Fibroblast of pulmonary artery (primary cell): ENCODE measurements at regions not wholly inside any gene's neighbourhood (a gene's known extent, or its start where the extent isn't known, plus 50 kb on each side); places are given as distances from the start of the nearest gene placed in this dataset.

Source experiments
- DNase-seq: peaks from one replicate; pipeline ENCODE4 v3.0.0-alpha.2; 2010; ENCODE audit warnings: low read depth
- H3K4me3 ChIP-seq: replicated peaks from 2 replicates; pipeline ENCODE4 v1.5.1; 2011; ENCODE audit warnings: low read depth, mild to moderate bottlenecking, control low read depth, low read length, moderate library complexity
- TF ChIP-seq, protein P1 (sequence below): IDR thresholded peaks from 2 replicates; pipeline ENCODE4 v1.5.1; 2011; ENCODE audit warnings: mild to moderate bottlenecking, control low read depth, low read length, inconsistent platforms; ENCODE audit errors: missing control alignments

DNA sequence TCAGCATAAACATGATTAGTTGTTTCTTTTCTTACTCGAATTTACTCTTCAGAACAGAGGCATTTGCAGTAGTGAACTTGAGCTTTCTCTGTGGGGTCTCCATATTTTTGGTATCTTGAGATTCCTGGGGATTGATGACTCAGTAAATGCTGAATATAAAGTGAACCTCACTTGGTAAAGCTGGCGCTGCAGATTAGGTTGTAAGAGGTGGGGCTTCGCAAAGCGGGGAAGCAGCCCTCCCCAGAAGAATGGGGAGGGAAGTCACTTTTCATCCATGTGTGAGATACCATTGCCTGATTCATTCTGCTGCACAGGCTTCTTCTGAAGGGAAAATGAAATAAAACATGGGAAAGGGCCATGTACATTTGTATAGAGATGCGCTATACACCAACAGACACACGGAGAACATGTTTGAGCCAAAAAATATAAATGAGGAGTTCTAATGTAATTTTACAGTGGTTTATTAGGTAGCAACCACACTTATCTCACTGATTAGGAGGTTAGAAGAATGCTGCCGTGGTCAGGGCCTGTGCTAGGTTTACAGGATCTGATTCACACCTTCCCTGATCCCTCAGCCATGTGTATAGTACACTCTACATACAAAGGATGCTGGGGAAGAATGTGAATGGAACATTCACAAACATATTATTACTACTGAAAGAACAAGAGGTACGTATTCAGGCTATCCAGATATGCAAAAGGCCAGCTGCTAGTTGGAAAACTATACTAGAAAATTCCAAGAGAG, 63.5 kb downstream of the DNTTIP2 start:
- TF ChIP-seq, protein P1, sequence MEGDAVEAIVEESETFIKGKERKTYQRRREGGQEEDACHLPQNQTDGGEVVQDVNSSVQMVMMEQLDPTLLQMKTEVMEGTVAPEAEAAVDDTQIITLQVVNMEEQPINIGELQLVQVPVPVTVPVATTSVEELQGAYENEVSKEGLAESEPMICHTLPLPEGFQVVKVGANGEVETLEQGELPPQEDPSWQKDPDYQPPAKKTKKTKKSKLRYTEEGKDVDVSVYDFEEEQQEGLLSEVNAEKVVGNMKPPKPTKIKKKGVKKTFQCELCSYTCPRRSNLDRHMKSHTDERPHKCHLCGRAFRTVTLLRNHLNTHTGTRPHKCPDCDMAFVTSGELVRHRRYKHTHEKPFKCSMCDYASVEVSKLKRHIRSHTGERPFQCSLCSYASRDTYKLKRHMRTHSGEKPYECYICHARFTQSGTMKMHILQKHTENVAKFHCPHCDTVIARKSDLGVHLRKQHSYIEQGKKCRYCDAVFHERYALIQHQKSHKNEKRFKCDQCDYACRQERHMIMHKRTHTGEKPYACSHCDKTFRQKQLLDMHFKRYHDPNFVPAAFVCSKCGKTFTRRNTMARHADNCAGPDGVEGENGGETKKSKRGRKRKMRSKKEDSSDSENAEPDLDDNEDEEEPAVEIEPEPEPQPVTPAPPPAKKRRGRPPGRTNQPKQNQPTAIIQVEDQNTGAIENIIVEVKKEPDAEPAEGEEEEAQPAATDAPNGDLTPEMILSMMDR = no peak
- no peak for DNase-seq
- no peak overlapping the region for H3K4me3 ChIP-seq

GRCh38 chr1:93814795-93815340, 64.1 kb downstream of the DNTTIP2 start:
- TF ChIP-seq, protein P1 = no peak
- no peak overlapping the region for H3K4me3 ChIP-seq
- DNase-seq = no peak

DNA sequence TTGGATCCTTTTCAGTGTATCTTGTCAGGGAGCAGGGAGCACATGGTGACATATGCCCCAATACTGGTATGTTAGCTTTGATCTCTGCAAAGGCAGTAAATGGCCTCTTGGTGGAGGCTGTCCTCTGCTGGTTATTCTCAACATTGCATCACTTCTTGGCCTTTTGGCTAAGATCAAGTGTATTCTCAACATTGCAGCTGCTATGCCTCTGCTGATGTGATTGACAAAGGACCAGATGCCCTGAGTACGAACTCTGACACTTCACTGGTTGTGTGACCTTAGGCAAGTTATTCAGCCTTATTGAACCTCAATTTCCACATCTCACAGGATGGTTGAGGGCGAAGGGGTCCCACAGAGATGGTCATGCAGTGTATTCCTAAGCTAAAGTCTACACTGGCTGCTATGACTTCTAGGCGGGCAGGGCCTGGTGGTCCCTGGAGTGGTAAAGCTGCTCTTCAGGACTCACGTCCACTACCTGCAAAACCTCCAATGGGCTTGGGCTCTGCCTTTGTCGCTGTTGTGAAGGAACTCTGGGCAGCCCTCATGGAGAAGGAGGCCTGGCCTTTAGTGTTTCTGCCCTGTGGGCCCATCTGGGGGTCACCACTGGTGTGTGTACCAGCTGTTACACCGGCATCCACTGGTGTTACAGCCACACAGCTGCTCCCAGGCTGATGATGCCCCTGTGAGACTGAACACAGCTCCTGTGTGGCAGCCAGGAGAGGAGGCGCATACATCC, 64.8 kb downstream of the DNTTIP2 start:
- no peak overlapping the region for H3K4me3 ChIP-seq
- DNase-seq = peak; percentile 92

DNA sequence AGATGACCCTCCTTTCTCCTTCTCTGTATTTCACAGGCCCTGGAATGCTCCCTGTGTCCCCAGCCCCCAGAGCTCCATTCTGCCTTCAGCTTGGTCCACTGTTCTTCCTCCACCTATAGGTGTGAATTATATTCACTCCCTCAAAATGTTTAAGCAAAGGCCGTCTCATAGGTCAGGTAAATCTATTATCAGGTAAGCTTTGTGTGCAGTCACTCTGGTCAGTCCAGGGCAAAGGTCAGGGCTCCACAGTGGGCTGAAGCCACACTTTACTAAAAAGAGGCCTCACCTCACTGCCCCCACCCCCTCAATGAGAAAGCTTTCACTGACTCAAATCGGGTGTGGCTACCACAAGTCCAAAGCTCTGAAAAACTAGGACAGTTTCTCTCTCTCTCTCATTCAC, 65.9 kb downstream of the DNTTIP2 start:
- DNase-seq = no peak
- TF ChIP-seq, protein P1 = no peak

More for the DNA sequence above, 64.8 kb downstream of the DNTTIP2 start:
- TF ChIP-seq, protein P1 = peak; percentile 100

DNA sequence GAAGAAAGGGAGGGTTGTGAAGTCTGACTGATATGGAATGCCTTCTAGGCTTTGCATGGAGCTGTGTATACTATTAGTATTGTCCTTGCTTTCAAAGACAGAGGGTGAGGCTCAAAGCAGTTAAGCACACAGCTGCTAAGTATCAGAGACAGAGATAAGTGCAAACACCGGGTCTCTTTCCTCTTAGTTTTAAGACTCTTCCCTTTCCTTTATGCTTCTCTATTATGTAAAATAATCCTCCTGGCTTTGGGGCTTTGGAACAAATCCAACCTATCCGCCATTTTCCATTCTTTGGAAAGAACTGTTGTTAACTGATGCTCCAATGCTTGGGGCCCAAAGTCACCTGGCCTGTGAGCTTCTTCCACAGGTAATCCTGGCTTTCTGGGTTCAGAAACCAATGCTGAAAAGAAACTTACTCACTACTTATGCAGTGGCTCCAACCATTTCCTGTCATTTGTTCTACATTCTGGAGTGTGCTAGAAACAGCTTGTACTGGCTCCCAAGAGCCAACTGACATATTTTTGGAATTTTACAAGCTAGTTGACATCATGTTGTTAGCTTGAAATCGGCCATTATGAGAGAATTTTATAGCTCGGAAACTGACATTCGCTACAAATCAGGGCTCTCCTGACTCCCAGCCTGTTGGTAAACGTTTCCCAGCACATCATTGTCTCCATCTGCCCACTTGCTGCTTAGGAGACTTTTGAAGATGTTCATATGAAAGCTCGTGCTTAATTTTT, 67.5 kb downstream of the DNTTIP2 start:
- no peak overlapping the region for H3K4me3 ChIP-seq
- TF ChIP-seq, protein P1 = no peak
- no peak for DNase-seq

More for the DNA sequence above, 65.9 kb downstream of the DNTTIP2 start:
- H3K4me3 ChIP-seq = no peak overlapping the region

- TF ChIP-seq, protein P1 = no peak
- H3K4me3 ChIP-seq = no peak overlapping the region
- DNase-seq = no peak
Measured at GRCh38 chr1:93810316-93810715, 68.7 kb downstream of the DNTTIP2 start.
